HepG2 (cell line): ENCODE measurements at regions not wholly inside any gene's neighbourhood (a gene's known extent, or its start where the extent isn't known, plus 50 kb on each side); places are given as distances from the start of the nearest gene placed in this dataset.

Source experiments
- ATAC-seq: fragments of 200-7000 bp; cut with Tn5 transposase; 3 replicates; pipeline ENCODE4 v1.9.1; 2020; ENCODE audit warnings: mild to moderate bottlenecking, moderate library complexity
- BruUV-seq: library from RNA; stranded (reverse); fragments of 400-500 nt; replicated peaks from 2 replicates; lab custom pipeline; 2021; lab: Mats Ljungman, UMichigan
- CTCF ChIA-PET: fragments of 300-600 bp; formaldehyde crosslinking; extraction: SDS; loops from one replicate; lab custom pipeline; 2021; ENCODE audit warnings: low total read pairs, inconsistent platforms, low intra/inter-chr PET ratio; lab: Yijun Ruan, JAX
- POLR2A ChIA-PET: fragments of 350-600 bp; sonication (Branson Sonifier 250); formaldehyde crosslinking; loops from one replicate; lab custom pipeline; 2020; ENCODE audit warnings: antibody characterized with exemption, inconsistent platforms; lab: Yijun Ruan, JAX
- DNase-seq: peaks from one replicate; pipeline ENCODE4 v3.0.0-alpha.2; 2015; ENCODE audit warnings: low spot score
- FAIRE-seq: peaks from 3 replicates; lab custom pipeline; 2011; peaks lifted over from hg19 to GRCh38; lab: Jason Lieb, UNC
- H2AFZ ChIP-seq: one replicate; pipeline ENCODE4 v1.6.1; 2011; ENCODE audit warnings: low read length, inconsistent platforms
- H3K27ac ChIP-seq: fragments of 300-600 bp; 3 replicates; pipeline ENCODE4 v1.8.0; 2011; ENCODE audit warnings: mixed run types, mild to moderate bottlenecking, mixed read lengths, low read length, inconsistent platforms; ENCODE audit not compliant: insufficient read depth; ENCODE audit errors: extremely low read length
- H3K27me3 ChIP-seq, 2 experiments: fragments of 200-600 bp in 1 of 2; 2 replicates in 1 of 2; 3 replicates in 1 of 2; pipeline versions ENCODE4 v1.6.0 to v1.8.0; 2011; ENCODE audit warnings: low read length in 2 of 2, mild to moderate bottlenecking in 2 of 2, moderate library complexity in 2 of 2, inconsistent platforms in 1 of 2; ENCODE audit not compliant: insufficient read depth in 2 of 2, control insufficient read depth in 1 of 2
- H3K36me3 ChIP-seq, 2 experiments: fragments of 200-600 bp in 1 of 2; replicated peaks in 1 of 2; 2 replicates in 1 of 2; 3 replicates in 1 of 2; pipeline versions ENCODE4 v1.5.1 to v1.8.0; 2011; ENCODE audit warnings: low read length in 2 of 2, inconsistent platforms in 1 of 2; ENCODE audit not compliant: insufficient read depth in 2 of 2, control insufficient read depth in 1 of 2
- H3K4me1 ChIP-seq: 2 replicates; pipeline ENCODE4 v1.5.1; 2012; ENCODE audit warnings: low read length, inconsistent platforms; ENCODE audit not compliant: insufficient read depth
- H3K4me2 ChIP-seq: 2 replicates; pipeline ENCODE4 v1.6.0; 2011; ENCODE audit warnings: low read depth, low read length, inconsistent platforms
- H3K4me3 ChIP-seq, 3 experiments: fragments of 200-600 bp in 1 of 3; sonication (generic), shearing (Covaris generic) in 1 of 3; replicated peaks in 1 of 3; 2 replicates each; pipeline ENCODE4 v1.5.1; 2011 to 2016; ENCODE audit warnings: low read length in 3 of 3, inconsistent platforms in 2 of 3, low read depth in 2 of 3, mild to moderate bottlenecking in 2 of 3, control low read depth in 1 of 3, mixed read lengths in 1 of 3; ENCODE audit not compliant: insufficient read depth in 1 of 3
- H3K79me2 ChIP-seq: one replicate; pipeline ENCODE4 v1.6.1; 2011; ENCODE audit warnings: low read length, inconsistent platforms; ENCODE audit not compliant: insufficient read depth
- H3K9ac ChIP-seq: 2 replicates; pipeline ENCODE4 v1.6.0; 2011; ENCODE audit warnings: mild to moderate bottlenecking, low read depth, low read length, inconsistent platforms; ENCODE audit not compliant: insufficient read depth
- H3K9me3 ChIP-seq: 2 replicates; pipeline ENCODE4 v1.5.1; 2012; ENCODE audit warnings: mild to moderate bottlenecking, low read length
- H4K20me1 ChIP-seq: 2 replicates; pipeline ENCODE4 v1.6.0; 2011; ENCODE audit warnings: inconsistent platforms, mild to moderate bottlenecking, low read length, moderate library complexity; ENCODE audit not compliant: insufficient read depth
- ATF7 ChIP-seq, 2 experiments: fragments of 450-650 bp in 1 of 2; sonication (generic) in 1 of 2; formaldehyde crosslinking in 1 of 2; IDR thresholded peaks; 2 replicates each; pipeline versions ENCODE4 v1.4.0 to v1.6.1; 2016 to 2020; ENCODE audit warnings: antibody characterized with exemption in 1 of 2, mild to moderate bottlenecking in 1 of 2, missing genetic modification reagents in 1 of 2
- ZNF589 ChIP-seq: sonication (generic); formaldehyde crosslinking; conservative IDR thresholded peaks from 2 replicates; pipeline ENCODE4 v1.8.0; 2022; ENCODE audit warnings: mild to moderate bottlenecking, moderate library complexity, missing genetic modification reagents
- WGBS: methylation state at CpG from one replicate; pipeline ENCODE4 v1.1.6; 2017; ENCODE audit warnings: low lambda C conversion rate; 5-methylcytosine and 5-hydroxymethylcytosine counted together
- in situ Hi-C: cut with HindIII; loops from 2 replicates; pipeline ENCODE4 v1.10.0; 2017; ENCODE audit warnings: low pct_unique_long_range_greater_than_20kb; ENCODE audit not compliant: extremely low pct_ligation_motif_present
- intact Hi-C: fragments of 100-400 bp; cut with micrococcal nuclease; formaldehyde crosslinking; loops from one replicate; pipeline ENCODE4 v1.10.0; 2022; ENCODE audit not compliant: unreplicated experiment
- TF ChIP-seq, protein P1 (sequence below), 2 experiments: sonication (generic) in 1 of 2; formaldehyde crosslinking in 1 of 2; IDR thresholded peaks; 2 replicates each; pipeline versions ENCODE4 v1.4.0 to v1.6.1; 2016 to 2020; ENCODE audit warnings: borderline replicate concordance in 1 of 2, low read depth in 1 of 2, mild to moderate bottlenecking in 1 of 2, missing genetic modification reagents in 1 of 2

- TF ChIP-seq, protein P1, sequence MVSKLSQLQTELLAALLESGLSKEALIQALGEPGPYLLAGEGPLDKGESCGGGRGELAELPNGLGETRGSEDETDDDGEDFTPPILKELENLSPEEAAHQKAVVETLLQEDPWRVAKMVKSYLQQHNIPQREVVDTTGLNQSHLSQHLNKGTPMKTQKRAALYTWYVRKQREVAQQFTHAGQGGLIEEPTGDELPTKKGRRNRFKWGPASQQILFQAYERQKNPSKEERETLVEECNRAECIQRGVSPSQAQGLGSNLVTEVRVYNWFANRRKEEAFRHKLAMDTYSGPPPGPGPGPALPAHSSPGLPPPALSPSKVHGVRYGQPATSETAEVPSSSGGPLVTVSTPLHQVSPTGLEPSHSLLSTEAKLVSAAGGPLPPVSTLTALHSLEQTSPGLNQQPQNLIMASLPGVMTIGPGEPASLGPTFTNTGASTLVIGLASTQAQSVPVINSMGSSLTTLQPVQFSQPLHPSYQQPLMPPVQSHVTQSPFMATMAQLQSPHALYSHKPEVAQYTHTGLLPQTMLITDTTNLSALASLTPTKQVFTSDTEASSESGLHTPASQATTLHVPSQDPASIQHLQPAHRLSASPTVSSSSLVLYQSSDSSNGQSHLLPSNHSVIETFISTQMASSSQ (IDR thresholded peaks at IDR 0.05; ENCODE audit: low read depth) = no peak
- TF ChIP-seq, protein P1 (CRISPR knock-in tag; IDR thresholded peaks at IDR 0.05; ENCODE audit: borderline replicate concordance) = no peak
- TF ChIP-seq, all 625 proteins: peak for 0
Observed at GRCh38 chr2:216261042-216261537, 111.2 kb downstream of the MARCHF4 start (continued).

- WGBS = 5% methylated on average over 4 of the region's 4 CpGs
- Histone ChIP-seq H2AFZ (no peak overlapping the region), H3K79me2 (no peaks in the 10 kb centered on the region), H3K27me3 (peaks cover 4 to 62% of the 10 kb centered on the region in 2 experiments), H3K27ac (no peak overlapping the region), H3K4me2 (no peak overlapping the region), H3K9me3 (no peaks in the 10 kb centered on the region), H3K4me3 (no peak overlapping the region), H4K20me1 (no peaks in the 10 kb centered on the region), H3K4me1 (no peaks in the 10 kb centered on the region), H3K36me3 (no peaks in the 10 kb centered on the region), H3K9ac (no peak overlapping the region)
- FAIRE-seq (no peak), DNase-seq (no peak), ATAC-seq (no peak)
- CTCF ChIA-PET = no interaction called here
- TF ChIP-seq ZNF589 (no peak), ATF7 (IDR thresholded peaks at IDR 0.05) (0 out of 2 replicates have a peak, but pooled peaks have one; percentile 28), ATF7 (CRISPR knock-in tag; IDR thresholded peaks at IDR 0.05) (no peak)
- no TSS peak for BruUV-seq
- in situ Hi-C loops (no loop called here), intact Hi-C loops (no loop called here)
- POLR2A ChIA-PET = no interaction called here
Observed at GRCh38 chr2:216260629-216261028, 111.7 kb downstream of the MARCHF4 start.
